ENCODE measurements at regions not wholly inside any gene's neighbourhood (a gene's known extent, or its start where the extent isn't known, plus 50 kb on each side); places are given as distances from the start of the nearest gene placed in this dataset.

GRCh38 chr11:104451197-104451893, 287.4 kb upstream of the PDGFD start:
- H3K27me3 ChIP-seq (ENCODE audit: insufficient read depth, low read length, poor library complexity, severe bottlenecking) = no peaks in the 10 kb centered on the region
- TF ChIP-seq EZH2phosphoT487 (IDR thresholded peaks at IDR 0.05; ENCODE audit: borderline replicate concordance) = no peak
- TF ChIP-seq CTCF (conservative IDR thresholded peaks at IDR 0.05; ENCODE audit: low read length) = no peak
- no peak overlapping the region for H2AFZ ChIP-seq (ENCODE audit: low read length)

GRCh38 chr11:104443387-104443786, 279.4 kb upstream of the PDGFD start:
- Histone ChIP-seq H3K36me3 (ENCODE audit: insufficient read depth, low read length) (no peaks in the 10 kb centered on the region), H3K4me2 (ENCODE audit: low read depth, low read length, poor library complexity, severe bottlenecking) (no peak overlapping the region), H3K4me1 (ENCODE audit: insufficient read depth, low read length, poor library complexity, severe bottlenecking) (no peaks in the 10 kb centered on the region), H2AFZ (ENCODE audit: low read length) (no peak overlapping the region), H3K9me3 (ENCODE audit: insufficient read depth, low read depth, low read length) (no peaks in the 10 kb centered on the region), H3K9ac (ENCODE audit: low read depth, low read length, poor library complexity, severe bottlenecking) (no peak overlapping the region), H4K20me1 (ENCODE audit: insufficient read depth, low read length, poor library complexity, severe bottlenecking) (no peaks in the 10 kb centered on the region), H3K27me3 (ENCODE audit: insufficient read depth, low read length, poor library complexity, severe bottlenecking) (no peaks in the 10 kb centered on the region), H3K9me2 (replicated peaks; ENCODE audit: low read depth, low read length) (no peaks in the 10 kb centered on the region), H3K79me2 (ENCODE audit: insufficient read depth, low read length) (no peaks in the 10 kb centered on the region), H3K4me3 (ENCODE audit: low read length, poor library complexity, severe bottlenecking) (no peak overlapping the region), H3F3A (ENCODE audit: low read depth) (no peaks in the 10 kb centered on the region)
- TF ChIP-seq CTCF (conservative IDR thresholded peaks at IDR 0.05; ENCODE audit: low read length) (no peak), EZH2phosphoT487 (IDR thresholded peaks at IDR 0.05; ENCODE audit: borderline replicate concordance) (no peak)

More at GRCh38 chr11:104451197-104451893, 287.4 kb upstream of the PDGFD start:
- Histone ChIP-seq H3K4me2 (ENCODE audit: low read depth, low read length, poor library complexity, severe bottlenecking) (no peak overlapping the region), H4K20me1 (ENCODE audit: insufficient read depth, low read length, poor library complexity, severe bottlenecking) (no peaks in the 10 kb centered on the region), H3K4me3 (ENCODE audit: low read length, poor library complexity, severe bottlenecking) (no peak overlapping the region), H3K9ac (ENCODE audit: low read depth, low read length, poor library complexity, severe bottlenecking) (no peak overlapping the region), H3K79me2 (ENCODE audit: insufficient read depth, low read length) (no peaks in the 10 kb centered on the region), H3K4me1 (ENCODE audit: insufficient read depth, low read length, poor library complexity, severe bottlenecking) (no peaks in the 10 kb centered on the region), H3K9me3 (ENCODE audit: insufficient read depth, low read depth, low read length) (no peaks in the 10 kb centered on the region), H3F3A (ENCODE audit: low read depth) (no peaks in the 10 kb centered on the region), H3K9me2 (replicated peaks; ENCODE audit: low read depth, low read length) (no peaks in the 10 kb centered on the region), H3K36me3 (ENCODE audit: insufficient read depth, low read length) (no peaks in the 10 kb centered on the region)

- no peaks in the 10 kb centered on the region for H3K36me3 ChIP-seq (ENCODE audit: insufficient read depth, low read length)
- H4K20me1 ChIP-seq (ENCODE audit: insufficient read depth, low read length, poor library complexity, severe bottlenecking) = no peaks in the 10 kb centered on the region
- H3K4me2 ChIP-seq (ENCODE audit: low read depth, low read length, poor library complexity, severe bottlenecking) = no peak overlapping the region
- H3K9ac ChIP-seq (ENCODE audit: low read depth, low read length, poor library complexity, severe bottlenecking) = no peak overlapping the region
- no peaks in the 10 kb centered on the region for H3K27me3 ChIP-seq (ENCODE audit: insufficient read depth, low read length, poor library complexity, severe bottlenecking)
- no peak overlapping the region for H2AFZ ChIP-seq (ENCODE audit: low read length)
- H3K9me3 ChIP-seq (ENCODE audit: insufficient read depth, low read depth, low read length) = no peaks in the 10 kb centered on the region
- H3K79me2 ChIP-seq (ENCODE audit: insufficient read depth, low read length) = no peaks in the 10 kb centered on the region
- H3K9me2 ChIP-seq (replicated peaks; ENCODE audit: low read depth, low read length) = no peaks in the 10 kb centered on the region
- H3K4me3 ChIP-seq (ENCODE audit: low read length, poor library complexity, severe bottlenecking) = no peak overlapping the region
- no peaks in the 10 kb centered on the region for H3F3A ChIP-seq (ENCODE audit: low read depth)
- TF ChIP-seq EZH2phosphoT487 (IDR thresholded peaks at IDR 0.05; ENCODE audit: borderline replicate concordance) = no peak
- TF ChIP-seq CTCF (conservative IDR thresholded peaks at IDR 0.05; ENCODE audit: low read length) = no peak
- no peaks in the 10 kb centered on the region for H3K4me1 ChIP-seq (ENCODE audit: insufficient read depth, low read length, poor library complexity, severe bottlenecking)
Observed at GRCh38 chr11:104442321-104442720, 278.4 kb upstream of the PDGFD start.

Data from Loucy (cell line).